ENCODE measurements at regions not wholly inside any gene's neighbourhood (a gene's known extent, or its start where the extent isn't known, plus 50 kb on each side); places are given as distances from the start of the nearest gene placed in this dataset.

DNA sequence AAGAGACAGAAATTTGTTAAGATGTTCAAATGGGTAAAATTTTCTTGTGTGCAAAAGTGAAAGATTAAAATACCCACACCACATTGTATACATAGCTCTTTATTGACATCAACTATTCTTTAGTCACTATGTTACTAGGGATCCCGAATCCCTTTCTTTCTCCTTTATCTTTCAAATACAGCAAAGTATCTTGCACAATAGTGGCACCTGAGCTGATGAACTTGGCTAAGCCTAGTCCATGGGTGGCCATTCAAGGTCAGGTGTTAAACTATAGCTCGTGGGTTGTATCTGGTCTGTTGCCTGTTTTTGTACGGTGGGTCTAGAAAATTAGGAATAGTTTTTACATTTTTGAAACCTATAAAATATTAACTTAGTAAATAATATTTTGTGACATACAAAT, 210.9 kb downstream of the SLITRK6 start:
- H3K4me1 Mint-ChIP-seq (ENCODE audit: low read depth, unreplicated experiment): peaks cover 14% of the 10 kb centered on the region
- DNase-seq (ENCODE audit: low read depth) (no peak), FAIRE-seq (no peak)
- Histone ChIP-seq H3K27ac (ENCODE audit: low read depth, low read length) (no peak overlapping the region), H3K36me3 (ENCODE audit: insufficient read depth, low read length) (no peaks in the 10 kb centered on the region), H3K9ac (ENCODE audit: low read length) (no peak overlapping the region), H2AFZ (ENCODE audit: low read depth, low read length) (no peak overlapping the region), H4K20me1 (ENCODE audit: insufficient read depth, low read length) (no peaks in the 10 kb centered on the region), H3K4me1 (ENCODE audit: insufficient read depth, low read length) (peaks cover 6% of the 10 kb centered on the region), H3K4me3 (ENCODE audit: insufficient read depth, low read depth, low read length) (no peak overlapping the region), H3K79me2 (ENCODE audit: insufficient read depth, low read length) (no peaks in the 10 kb centered on the region), H3K27me3 (ENCODE audit: insufficient read depth, low read length) (no peaks in the 10 kb centered on the region), H3K4me2 (ENCODE audit: low read length) (no peak overlapping the region), H3K9me3 (ENCODE audit: insufficient read depth, low read depth, low read length) (no peaks in the 10 kb centered on the region)
- H3K27me3 Mint-ChIP-seq (ENCODE audit: low read depth, unreplicated experiment): no peaks in the 10 kb centered on the region
- H3K4me3 Mint-ChIP-seq (ENCODE audit: unreplicated experiment): no peak overlapping the region
- TF ChIP-seq, protein P1, sequence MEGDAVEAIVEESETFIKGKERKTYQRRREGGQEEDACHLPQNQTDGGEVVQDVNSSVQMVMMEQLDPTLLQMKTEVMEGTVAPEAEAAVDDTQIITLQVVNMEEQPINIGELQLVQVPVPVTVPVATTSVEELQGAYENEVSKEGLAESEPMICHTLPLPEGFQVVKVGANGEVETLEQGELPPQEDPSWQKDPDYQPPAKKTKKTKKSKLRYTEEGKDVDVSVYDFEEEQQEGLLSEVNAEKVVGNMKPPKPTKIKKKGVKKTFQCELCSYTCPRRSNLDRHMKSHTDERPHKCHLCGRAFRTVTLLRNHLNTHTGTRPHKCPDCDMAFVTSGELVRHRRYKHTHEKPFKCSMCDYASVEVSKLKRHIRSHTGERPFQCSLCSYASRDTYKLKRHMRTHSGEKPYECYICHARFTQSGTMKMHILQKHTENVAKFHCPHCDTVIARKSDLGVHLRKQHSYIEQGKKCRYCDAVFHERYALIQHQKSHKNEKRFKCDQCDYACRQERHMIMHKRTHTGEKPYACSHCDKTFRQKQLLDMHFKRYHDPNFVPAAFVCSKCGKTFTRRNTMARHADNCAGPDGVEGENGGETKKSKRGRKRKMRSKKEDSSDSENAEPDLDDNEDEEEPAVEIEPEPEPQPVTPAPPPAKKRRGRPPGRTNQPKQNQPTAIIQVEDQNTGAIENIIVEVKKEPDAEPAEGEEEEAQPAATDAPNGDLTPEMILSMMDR (IDR thresholded peaks at IDR 0.05; ENCODE audit: insufficient read depth, low read depth, low read length): no peak
- TF ChIP-seq EZH2 (IDR thresholded peaks at IDR 0.05; ENCODE audit: insufficient read depth, low read length): no peak
- no peaks in the 10 kb centered on the region for H3K36me3 Mint-ChIP-seq (ENCODE audit: low read depth, unreplicated experiment)
- peak overlapping the region; percentile 44 for H3K27ac Mint-ChIP-seq (ENCODE audit: unreplicated experiment)
- peaks cover 2% of the 10 kb centered on the region for H3K9me3 Mint-ChIP-seq (ENCODE audit: unreplicated experiment)

DNA sequence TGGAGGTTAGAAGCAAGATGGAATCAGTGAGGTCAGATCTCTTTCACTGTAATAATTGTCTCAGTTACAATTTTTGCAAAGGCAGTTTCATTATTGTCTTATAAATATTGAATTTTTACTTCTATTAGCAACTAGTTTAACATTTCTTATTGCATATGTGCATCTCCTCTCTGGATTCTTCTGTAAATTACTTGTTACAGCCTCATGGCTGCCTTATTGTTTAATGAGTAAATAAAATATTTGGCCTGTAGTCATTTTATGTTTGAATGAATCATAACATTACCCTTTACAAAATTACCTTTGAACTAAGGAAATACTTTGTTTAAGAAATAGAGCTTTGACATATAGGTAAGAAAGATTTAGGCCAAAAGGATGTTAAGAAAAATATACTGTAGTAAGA, 212.4 kb downstream of the SLITRK6 start:
- Mint-ChIP-seq H3K4me3 (ENCODE audit: unreplicated experiment) (no peak overlapping the region), H3K36me3 (ENCODE audit: low read depth, unreplicated experiment) (no peaks in the 10 kb centered on the region), H3K9me3 (ENCODE audit: unreplicated experiment) (peaks cover 2% of the 10 kb centered on the region), H3K27ac (ENCODE audit: unreplicated experiment) (peak overlapping the region; percentile 35), H3K4me1 (ENCODE audit: low read depth, unreplicated experiment) (peaks cover 14% of the 10 kb centered on the region), H3K27me3 (ENCODE audit: low read depth, unreplicated experiment) (no peaks in the 10 kb centered on the region)
- Histone ChIP-seq H3K9ac (ENCODE audit: low read length) (no peak overlapping the region), H3K4me3 (ENCODE audit: insufficient read depth, low read depth, low read length) (no peak overlapping the region), H3K9me3 (ENCODE audit: insufficient read depth, low read depth, low read length) (no peaks in the 10 kb centered on the region), H3K27ac (ENCODE audit: low read depth, low read length) (peak overlapping the region; percentile 17), H3K4me2 (ENCODE audit: low read length) (no peak overlapping the region), H3K27me3 (ENCODE audit: insufficient read depth, low read length) (no peaks in the 10 kb centered on the region), H3K4me1 (ENCODE audit: insufficient read depth, low read length) (peaks cover 6% of the 10 kb centered on the region), H3K36me3 (ENCODE audit: insufficient read depth, low read length) (no peaks in the 10 kb centered on the region), H3K79me2 (ENCODE audit: insufficient read depth, low read length) (no peaks in the 10 kb centered on the region), H4K20me1 (ENCODE audit: insufficient read depth, low read length) (no peaks in the 10 kb centered on the region), H2AFZ (ENCODE audit: low read depth, low read length) (no peak overlapping the region)
- DNase-seq (ENCODE audit: low read depth): no peak
- FAIRE-seq: no peak
- TF ChIP-seq, protein P1 (IDR thresholded peaks at IDR 0.05; ENCODE audit: insufficient read depth, low read depth, low read length): no peak
- TF ChIP-seq EZH2 (IDR thresholded peaks at IDR 0.05; ENCODE audit: insufficient read depth, low read length): no peak

DNA sequence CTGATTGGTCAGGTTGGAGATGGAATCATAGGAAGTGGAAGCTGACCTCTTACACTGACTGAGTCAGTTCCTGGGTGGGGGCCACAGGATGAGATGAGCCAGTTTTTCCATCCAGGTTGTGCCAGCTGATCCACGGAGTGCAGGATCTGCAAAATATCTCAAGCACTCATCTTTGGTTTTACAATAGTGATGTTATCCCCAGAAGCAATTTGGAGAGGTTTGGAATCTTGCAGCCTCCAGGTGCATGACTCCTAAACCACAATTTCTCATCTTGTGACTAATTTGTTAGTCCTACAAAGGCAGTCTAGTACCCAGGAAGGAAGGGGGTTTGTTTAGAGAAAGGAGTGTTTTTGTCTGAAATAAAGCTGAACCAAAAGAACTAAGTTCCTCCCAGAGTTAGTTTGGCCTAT, 212.8 kb downstream of the SLITRK6 start:
- peaks cover 14% of the 10 kb centered on the region for H3K4me1 Mint-ChIP-seq (ENCODE audit: low read depth, unreplicated experiment)
- no peak overlapping the region for H3K4me3 Mint-ChIP-seq (ENCODE audit: unreplicated experiment)
- no peak for FAIRE-seq
- no peaks in the 10 kb centered on the region for H3K36me3 ChIP-seq (ENCODE audit: insufficient read depth, low read length)
- no peaks in the 10 kb centered on the region for H3K36me3 Mint-ChIP-seq (ENCODE audit: low read depth, unreplicated experiment)
- H2AFZ ChIP-seq (ENCODE audit: low read depth, low read length): no peak overlapping the region
- H3K4me3 ChIP-seq (ENCODE audit: insufficient read depth, low read depth, low read length): no peak overlapping the region
- H3K27ac ChIP-seq (ENCODE audit: low read depth, low read length): peak overlapping the region; percentile 17
- H3K27me3 Mint-ChIP-seq (ENCODE audit: low read depth, unreplicated experiment): no peaks in the 10 kb centered on the region
- no peaks in the 10 kb centered on the region for H3K27me3 ChIP-seq (ENCODE audit: insufficient read depth, low read length)
- peaks cover 2% of the 10 kb centered on the region for H3K9me3 Mint-ChIP-seq (ENCODE audit: unreplicated experiment)
- no peak overlapping the region for H3K9ac ChIP-seq (ENCODE audit: low read length)
- peak; percentile 91 for DNase-seq (ENCODE audit: low read depth)
- no peaks in the 10 kb centered on the region for H3K9me3 ChIP-seq (ENCODE audit: insufficient read depth, low read depth, low read length)
- peaks cover 6% of the 10 kb centered on the region for H3K4me1 ChIP-seq (ENCODE audit: insufficient read depth, low read length)
- H3K27ac Mint-ChIP-seq (ENCODE audit: unreplicated experiment): peak overlapping the region; percentile 35
- TF ChIP-seq EZH2 (IDR thresholded peaks at IDR 0.05; ENCODE audit: insufficient read depth, low read length): no peak
- TF ChIP-seq, protein P1 (IDR thresholded peaks at IDR 0.05; ENCODE audit: insufficient read depth, low read depth, low read length): no peak
- H3K4me2 ChIP-seq (ENCODE audit: low read length): no peak overlapping the region
- H4K20me1 ChIP-seq (ENCODE audit: insufficient read depth, low read length): no peaks in the 10 kb centered on the region
- no peaks in the 10 kb centered on the region for H3K79me2 ChIP-seq (ENCODE audit: insufficient read depth, low read length)

Data from astrocyte (in vitro differentiated cells and primary cell).